ENCODE measurements at regions not wholly inside any gene's neighbourhood (a gene's known extent, or its start where the extent isn't known, plus 50 kb on each side); places are given as distances from the start of the nearest gene placed in this dataset.

GRCh38 chr1:11379851-11380250 lies 99.1 kb upstream of the DISP3 start:
- peaks cover 7% of the 10 kb centered on the region for H3K27me3 Mint-ChIP-seq (ENCODE audit: insufficient read depth, unreplicated experiment)
- H3K4me1 Mint-ChIP-seq (ENCODE audit: low read depth, unreplicated experiment), result no peaks in the 10 kb centered on the region
- no peak overlapping the region for H3K4me3 Mint-ChIP-seq (ENCODE audit: unreplicated experiment)
- no TSS peak for BruUV-seq (replicated peaks)
- CTCF ChIA-PET, result no interaction called here
- H3K27ac Mint-ChIP-seq (ENCODE audit: unreplicated experiment), result no peak overlapping the region
- Histone ChIP-seq H3K9me3 (no peaks in the 10 kb centered on the region), H3K36me3 (ENCODE audit: control insufficient read depth, insufficient read depth, low read length) (no peaks in the 10 kb centered on the region), H3K27me3 (replicated peaks; ENCODE audit: control insufficient read depth, insufficient read depth, low read length) (no peaks in the 10 kb centered on the region; the same call in 1 of the 2 replicates), H3K4me1 (no peaks in the 10 kb centered on the region), H3K4me3 (ENCODE audit: low read depth, low read length) (no peak overlapping the region)
- no peaks in the 10 kb centered on the region for H3K36me3 Mint-ChIP-seq (ENCODE audit: insufficient read depth, unreplicated experiment)
- no peak for DNase-seq
- TF ChIP-seq CTCF (IDR thresholded peaks at IDR 0.05; ENCODE audit: insufficient read depth in 1 of 2, low read depth in 1 of 2, low read length in 1 of 2, severe bottlenecking in 1 of 2, unreplicated experiment in 1 of 2), result no peak
- intact Hi-C loops (cut with micrococcal nuclease; ENCODE audit: unreplicated experiment), result no loop called here
- POLR2A ChIA-PET, result no interaction called here
- no peaks in the 10 kb centered on the region for H3K9me3 Mint-ChIP-seq (ENCODE audit: unreplicated experiment)

- intact Hi-C loops (cut with micrococcal nuclease; ENCODE audit: unreplicated experiment), result no loop called here
- H3K27ac Mint-ChIP-seq (ENCODE audit: unreplicated experiment), result no peak overlapping the region
- H3K36me3 Mint-ChIP-seq (ENCODE audit: insufficient read depth, unreplicated experiment), result no peaks in the 10 kb centered on the region
- H3K27me3 Mint-ChIP-seq (ENCODE audit: insufficient read depth, unreplicated experiment), result peaks cover 7% of the 10 kb centered on the region
- Histone ChIP-seq H3K4me1 (no peaks in the 10 kb centered on the region), H3K4me3 (ENCODE audit: low read depth, low read length) (no peak overlapping the region), H3K27me3 (replicated peaks; ENCODE audit: control insufficient read depth, insufficient read depth, low read length) (no peaks in the 10 kb centered on the region; the same call in 1 of the 2 replicates), H3K36me3 (ENCODE audit: control insufficient read depth, insufficient read depth, low read length) (no peaks in the 10 kb centered on the region), H3K9me3 (no peaks in the 10 kb centered on the region)
- no peak overlapping the region for H3K4me3 Mint-ChIP-seq (ENCODE audit: unreplicated experiment)
- CTCF ChIA-PET, result no interaction called here
- no peak for TF ChIP-seq CTCF (IDR thresholded peaks at IDR 0.05; ENCODE audit: insufficient read depth in 1 of 2, low read depth in 1 of 2, low read length in 1 of 2, severe bottlenecking in 1 of 2, unreplicated experiment in 1 of 2)
- no TSS peak for BruUV-seq (replicated peaks)
- no peak for DNase-seq
- POLR2A ChIA-PET, result no interaction called here
- H3K9me3 Mint-ChIP-seq (ENCODE audit: unreplicated experiment), result no peaks in the 10 kb centered on the region
- H3K4me1 Mint-ChIP-seq (ENCODE audit: low read depth, unreplicated experiment), result no peaks in the 10 kb centered on the region
Observed at GRCh38 chr1:11380500-11380899, 98.5 kb upstream of the DISP3 start.

- H3K36me3 ChIP-seq (ENCODE audit: control insufficient read depth, insufficient read depth, low read length), result no peaks in the 10 kb centered on the region
- no peaks in the 10 kb centered on the region for H3K36me3 Mint-ChIP-seq (ENCODE audit: insufficient read depth, unreplicated experiment)
- H3K4me3 Mint-ChIP-seq (ENCODE audit: unreplicated experiment), result no peak overlapping the region
- H3K27ac Mint-ChIP-seq (ENCODE audit: unreplicated experiment), result no peak overlapping the region
- no peaks in the 10 kb centered on the region for H3K9me3 Mint-ChIP-seq (ENCODE audit: unreplicated experiment)
- no peaks in the 10 kb centered on the region for H3K4me1 ChIP-seq
- CTCF ChIA-PET, result no interaction called here
- no peak for DNase-seq
- BruUV-seq (replicated peaks), result no TSS peak
- H3K4me3 ChIP-seq (ENCODE audit: low read depth, low read length), result no peak overlapping the region
- H3K27me3 Mint-ChIP-seq (ENCODE audit: insufficient read depth, unreplicated experiment), result peaks cover 11% of the 10 kb centered on the region
- intact Hi-C loops (cut with micrococcal nuclease; ENCODE audit: unreplicated experiment), result no loop called here
- TF ChIP-seq CTCF (IDR thresholded peaks at IDR 0.05; ENCODE audit: insufficient read depth in 1 of 2, low read depth in 1 of 2, low read length in 1 of 2, severe bottlenecking in 1 of 2, unreplicated experiment in 1 of 2), result no peak
- no peaks in the 10 kb centered on the region; the same call in 1 of the 2 replicates for H3K27me3 ChIP-seq (replicated peaks; ENCODE audit: control insufficient read depth, insufficient read depth, low read length)
- H3K9me3 ChIP-seq, result no peaks in the 10 kb centered on the region
- H3K4me1 Mint-ChIP-seq (ENCODE audit: low read depth, unreplicated experiment), result no peaks in the 10 kb centered on the region
- POLR2A ChIA-PET, result no interaction called here
Observed at GRCh38 chr1:11383553-11384169, 95.3 kb upstream of the DISP3 start.
